Naive thymus-derived CD4-positive, alpha-beta T cell (primary cell): ENCODE measurements at regions not wholly inside any gene's neighbourhood (a gene's known extent, or its start where the extent isn't known, plus 50 kb on each side); places are given as distances from the start of the nearest gene placed in this dataset.
"Not testable (repeated sequence)": the region's sequence is repeated elsewhere in the genome, so short reads cannot be mapped to it uniquely, and the experiment has no call there.

Source experiments
- ATAC-seq: fragments of 150-1000 bp; cut with Tn5 transposase; 2 replicates; pipeline ENCODE4 v1.10.0; 2021; ENCODE audit warnings: mild to moderate bottlenecking, moderate library complexity
- CTCF ChIA-PET: fragments of 350-600 bp; sonication (Branson Sonifier 250); formaldehyde crosslinking; loops from one replicate; lab custom pipeline; 2021; ENCODE audit warnings: antibody characterized with exemption; lab: Charles Lee
- POLR2A ChIA-PET: fragments of 350-600 bp; sonication (Branson Sonifier 250); formaldehyde crosslinking; loops from one replicate; lab custom pipeline; 2021; ENCODE audit warnings: antibody characterized with exemption, inconsistent platforms; lab: Charles Lee
- DNase-seq, 9 donors: peaks; one replicate each; pipeline versions ENCODE4 v3.0.0 to v3.0.0-alpha.2; 2020 to 2022; ENCODE audit warnings: mixed read lengths in 1 of 9
- H3K27ac ChIP-seq: one replicate; pipeline ENCODE4 v1.7.0; 2013; ENCODE audit warnings: mild to moderate bottlenecking, low read depth, low read length, moderate library complexity
- H3K27me3 ChIP-seq, 2 donors: one replicate each; pipeline ENCODE4 v1.7.0; 2013; ENCODE audit warnings: low read length in 2 of 2, mild to moderate bottlenecking in 2 of 2, moderate library complexity in 2 of 2; ENCODE audit not compliant: control insufficient read depth in 2 of 2, insufficient read depth in 2 of 2
- H3K36me3 ChIP-seq, 3 experiments: 1 replicate in 2 of 3; 2 replicates in 1 of 3; pipeline ENCODE4 v1.7.0; 2013; ENCODE audit warnings: low read length in 3 of 3, mild to moderate bottlenecking in 3 of 3, moderate library complexity in 1 of 3; ENCODE audit not compliant: insufficient read depth in 3 of 3, control insufficient read depth in 2 of 3
- H3K4me1 ChIP-seq, 2 donors: one replicate each; pipeline ENCODE4 v1.7.0; 2013; ENCODE audit warnings: low read length in 2 of 2, mild to moderate bottlenecking in 2 of 2, moderate library complexity in 1 of 2; ENCODE audit not compliant: control insufficient read depth in 2 of 2, insufficient read depth in 2 of 2
- H3K4me3 ChIP-seq: 2 replicates; pipeline ENCODE4 v1.7.0; 2013; ENCODE audit warnings: mild to moderate bottlenecking, low read length
- H3K9me3 ChIP-seq, 3 experiments: 1 replicate in 2 of 3; 2 replicates in 1 of 3; pipeline ENCODE4 v1.7.0; 2013; ENCODE audit warnings: low read length in 3 of 3; ENCODE audit not compliant: control insufficient read depth in 2 of 3
- H3K27ac Mint-ChIP-seq, 9 donors: one replicate each; pipeline ENCODE4 v1.8.0; 2020 to 2022; ENCODE audit warnings: mixed read lengths in 9 of 9, mild to moderate bottlenecking in 8 of 9, moderate library complexity in 5 of 9, inconsistent platforms in 2 of 9
- H3K27me3 Mint-ChIP-seq, 5 donors: one replicate each; pipeline ENCODE4 v1.8.0; 2021 to 2022; ENCODE audit warnings: mixed read lengths in 5 of 5, mild to moderate bottlenecking in 1 of 5
- H3K36me3 Mint-ChIP-seq, 5 donors: one replicate each; pipeline ENCODE4 v1.8.0; 2020 to 2022; ENCODE audit warnings: mixed read lengths in 5 of 5, mild to moderate bottlenecking in 3 of 5, inconsistent platforms in 1 of 5
- H3K4me1 Mint-ChIP-seq, 7 donors: one replicate each; pipeline ENCODE4 v1.8.0; 2020 to 2022; ENCODE audit warnings: mixed read lengths in 7 of 7, mild to moderate bottlenecking in 3 of 7, inconsistent platforms in 1 of 7
- H3K4me3 Mint-ChIP-seq, 10 donors: one replicate each; pipeline ENCODE4 v1.8.0; 2020 to 2022; ENCODE audit warnings: mild to moderate bottlenecking in 10 of 10, mixed read lengths in 10 of 10, moderate library complexity in 6 of 10, inconsistent platforms in 2 of 10
- H3K9me3 Mint-ChIP-seq, 11 donors: one replicate each; pipeline ENCODE4 v1.8.0; 2020 to 2022; ENCODE audit warnings: mixed read lengths in 11 of 11, mild to moderate bottlenecking in 4 of 11, inconsistent platforms in 1 of 11, moderate library complexity in 1 of 11
- intact Hi-C, 2 donors: fragments of 100-400 bp; cut with micrococcal nuclease; formaldehyde crosslinking; loops; one replicate each; pipeline ENCODE4 v1.15.1; 2023

- peaks cover 6 to 30% (median 23%) of the 10 kb centered on the region in 5 donors for H3K27me3 Mint-ChIP-seq
- no peak overlapping the region for H3K4me3 Mint-ChIP-seq
- no peaks in the 10 kb centered on the region for H3K4me1 Mint-ChIP-seq
- no peaks in the 10 kb centered on the region for H3K4me1 ChIP-seq
- H3K4me3 ChIP-seq: no peak overlapping the region
- H3K9me3 ChIP-seq: no peaks in the 10 kb centered on the region
- no peak overlapping the region for H3K27ac ChIP-seq
- no peaks in the 10 kb centered on the region for H3K27me3 ChIP-seq
- intact Hi-C loops: no loop called here
- no peak for ATAC-seq
- ChIA-PET CTCF (no interaction called here), POLR2A (no interaction called here)
- no peaks in the 10 kb centered on the region for H3K36me3 Mint-ChIP-seq
- no peak overlapping the region for H3K27ac Mint-ChIP-seq
- no peaks in the 10 kb centered on the region for H3K9me3 Mint-ChIP-seq
- no peaks in the 10 kb centered on the region for H3K36me3 ChIP-seq
- no peak for DNase-seq
Measured at GRCh38 chr10:117621795-117622420, 79.4 kb downstream of the EMX2 start.

GRCh38 chr10:117622471-117623184 lies 80.1 kb downstream of the EMX2 start:
- Mint-ChIP-seq H3K27ac (no peak overlapping the region), H3K27me3 (peaks cover 6 to 30% (median 23%) of the 10 kb centered on the region in 5 donors), H3K36me3 (no peaks in the 10 kb centered on the region), H3K9me3 (no peaks in the 10 kb centered on the region), H3K4me1 (no peaks in the 10 kb centered on the region), H3K4me3 (no peak overlapping the region)
- ChIA-PET CTCF (no interaction called here), POLR2A (no interaction called here)
- H3K9me3 ChIP-seq: no peaks in the 10 kb centered on the region
- H3K36me3 ChIP-seq: no peaks in the 10 kb centered on the region
- no peak overlapping the region for H3K4me3 ChIP-seq
- no peak overlapping the region for H3K27ac ChIP-seq
- no peak for ATAC-seq
- DNase-seq: no peak
- H3K4me1 ChIP-seq: no peaks in the 10 kb centered on the region
- no peaks in the 10 kb centered on the region for H3K27me3 ChIP-seq
- intact Hi-C loops: no loop called here

- no peak overlapping the region for H3K4me3 ChIP-seq
- CTCF ChIA-PET: no interaction called here
Measured at GRCh38 chr10:117626228-117626627, 83.7 kb downstream of the EMX2 start.

GRCh38 chr10:117627561-117627960 lies 85.0 kb downstream of the EMX2 start:
- no peak overlapping the region for H3K27ac Mint-ChIP-seq
- intact Hi-C loops: no loop called here
- Histone ChIP-seq H3K36me3 (no peaks in the 10 kb centered on the region), H3K27ac (no peak overlapping the region), H3K4me1 (no peaks in the 10 kb centered on the region), H3K9me3 (no peaks in the 10 kb centered on the region), H3K27me3 (no peaks in the 10 kb centered on the region), H3K4me3 (no peak overlapping the region)
- no peak overlapping the region for H3K4me3 Mint-ChIP-seq
- peaks cover under 1 to 6% (median 2%) of the 10 kb centered on the region in 5 donors for H3K27me3 Mint-ChIP-seq
- no peaks in the 10 kb centered on the region for H3K36me3 Mint-ChIP-seq
- H3K9me3 Mint-ChIP-seq: peaks cover 0 to 2% (median 0%) of the 10 kb centered on the region in 11 donors
- DNase-seq (no peak), ATAC-seq (no peak)
- ChIA-PET CTCF (no interaction called here), POLR2A (no interaction called here)
- H3K4me1 Mint-ChIP-seq: no peaks in the 10 kb centered on the region

More at GRCh38 chr10:117626228-117626627, 83.7 kb downstream of the EMX2 start:
- H3K9me3 Mint-ChIP-seq: peaks cover 0 to 2% (median 0%) of the 10 kb centered on the region in 11 donors
- H3K27me3 Mint-ChIP-seq: peaks cover 4 to 19% (median 13%) of the 10 kb centered on the region in 5 donors
- Histone ChIP-seq H3K36me3 (no peaks in the 10 kb centered on the region), H3K9me3 (no peaks in the 10 kb centered on the region), H3K27ac (no peak overlapping the region), H3K4me1 (no peaks in the 10 kb centered on the region), H3K27me3 (no peaks in the 10 kb centered on the region)
- ATAC-seq (no peak), DNase-seq (no peak)
- H3K4me1 Mint-ChIP-seq: no peaks in the 10 kb centered on the region
- intact Hi-C loops: no loop called here
- POLR2A ChIA-PET: no interaction called here
- no peaks in the 10 kb centered on the region for H3K36me3 Mint-ChIP-seq
- H3K4me3 Mint-ChIP-seq: no peak overlapping the region
- H3K27ac Mint-ChIP-seq: no peak overlapping the region

- H3K36me3 Mint-ChIP-seq, intact Hi-C loops, DNase-seq, H3K4me3 Mint-ChIP-seq, H3K4me1 Mint-ChIP-seq, H3K27ac ChIP-seq, H3K27ac Mint-ChIP-seq, H3K4me1 ChIP-seq, H3K9me3 Mint-ChIP-seq, H3K27me3 Mint-ChIP-seq, H3K36me3 ChIP-seq, H3K4me3 ChIP-seq, ATAC-seq, CTCF ChIA-PET, H3K9me3 ChIP-seq, POLR2A ChIA-PET, H3K27me3 ChIP-seq: not testable (repeated sequence)
Measured at GRCh38 chr10:117629717-117630116, 87.2 kb downstream of the EMX2 start.

- H3K9me3 Mint-ChIP-seq: peaks cover 0 to 7% (median 0%) of the 10 kb centered on the region in 11 donors
- H3K27me3 Mint-ChIP-seq: peaks cover 0 to 11% (median 5%) of the 10 kb centered on the region in 5 donors
- no peaks in the 10 kb centered on the region for H3K4me1 ChIP-seq
- H3K36me3 Mint-ChIP-seq: no peaks in the 10 kb centered on the region
- ChIA-PET POLR2A (no interaction called here), CTCF (no interaction called here)
- intact Hi-C loops: no loop called here
- DNase-seq (no peak), ATAC-seq (no peak)
- H3K27me3 ChIP-seq: no peaks in the 10 kb centered on the region
- H3K4me1 Mint-ChIP-seq: no peaks in the 10 kb centered on the region
- no peak overlapping the region for H3K27ac Mint-ChIP-seq
- no peaks in the 10 kb centered on the region for H3K36me3 ChIP-seq
- H3K27ac ChIP-seq: no peak overlapping the region
- H3K9me3 ChIP-seq: no peaks in the 10 kb centered on the region
- H3K4me3 Mint-ChIP-seq: no peak overlapping the region
- no peak overlapping the region for H3K4me3 ChIP-seq
Measured at GRCh38 chr10:117631276-117632145, 89.0 kb downstream of the EMX2 start.
